CD4-positive, alpha-beta T cell (primary cell): ENCODE measurements at regions not wholly inside any gene's neighbourhood (a gene's known extent, or its start where the extent isn't known, plus 50 kb on each side); places are given as distances from the start of the nearest gene placed in this dataset.

Experiments used
- ATAC-seq: fragments of 200-7000 bp; cut with Tn5 transposase; one replicate; pipeline ENCODE4 v1.10.0; 2022; ENCODE audit warnings: mild to moderate bottlenecking; ENCODE audit not compliant: poor library complexity
- CTCF ChIA-PET: fragments of 350-600 bp; sonication (Branson Sonifier 250); formaldehyde crosslinking; loops from one replicate; lab custom pipeline; 2021; ENCODE audit warnings: antibody characterized with exemption, inconsistent platforms; lab: Charles Lee
- POLR2A ChIA-PET: fragments of 350-600 bp; sonication (Branson Sonifier 250); formaldehyde crosslinking; loops from one replicate; lab custom pipeline; 2021; ENCODE audit warnings: antibody characterized with exemption, inconsistent platforms; lab: Charles Lee
- DNase-seq, 14 experiments: peaks; one replicate each; pipeline ENCODE4 v3.0.0-alpha.2; 2013 to 2020; ENCODE audit warnings: mixed read lengths in 2 of 14
- H3K27ac ChIP-seq, 2 donors: one replicate each; pipeline versions ENCODE4 v1.5.1 to v1.7.0; 2013; ENCODE audit warnings: low read length in 2 of 2, low read depth in 1 of 2, mild to moderate bottlenecking in 1 of 2
- H3K27me3 ChIP-seq, 2 experiments: 1 replicate in 1 of 2; 2 replicates in 1 of 2; pipeline versions ENCODE4 v1.6.1 to v1.7.0; 2013; ENCODE audit warnings: low read length in 2 of 2, control low read depth in 1 of 2, mild to moderate bottlenecking in 1 of 2, moderate library complexity in 1 of 2; ENCODE audit not compliant: insufficient read depth in 2 of 2, control insufficient read depth in 1 of 2
- H3K36me3 ChIP-seq: one replicate; pipeline ENCODE4 v1.6.1; 2013; ENCODE audit warnings: low read length, control low read depth; ENCODE audit not compliant: insufficient read depth
- H3K4me1 ChIP-seq: one replicate; pipeline ENCODE4 v1.6.1; 2013; ENCODE audit warnings: low read length, control low read depth; ENCODE audit not compliant: insufficient read depth
- H3K4me3 ChIP-seq: one replicate; pipeline ENCODE4 v1.5.1; 2013; ENCODE audit warnings: mild to moderate bottlenecking, low read length, moderate library complexity
- H3K9me3 ChIP-seq, 2 experiments: 1 replicate in 1 of 2; 2 replicates in 1 of 2; pipeline versions ENCODE4 v1.6.1 to v1.7.0; 2013; ENCODE audit warnings: low read length in 2 of 2, mild to moderate bottlenecking in 2 of 2, control low read depth in 1 of 2, moderate library complexity in 1 of 2; ENCODE audit not compliant: control insufficient read depth in 1 of 2, insufficient read depth in 1 of 2
- H3K27ac Mint-ChIP-seq: one replicate; pipeline ENCODE4 v1.8.0; 2020; ENCODE audit warnings: mixed read lengths
- H3K27me3 Mint-ChIP-seq: one replicate; pipeline ENCODE4 v1.8.0; 2021; ENCODE audit warnings: mixed read lengths
- H3K36me3 Mint-ChIP-seq: one replicate; pipeline ENCODE4 v1.8.0; 2021; ENCODE audit warnings: low read depth, mixed read lengths
- H3K4me1 Mint-ChIP-seq: one replicate; pipeline ENCODE4 v1.8.0; 2021; ENCODE audit warnings: low read depth, mixed read lengths
- H3K4me3 Mint-ChIP-seq: one replicate; pipeline ENCODE4 v1.8.0; 2020; ENCODE audit warnings: mild to moderate bottlenecking, mixed read lengths
- H3K9me3 Mint-ChIP-seq: one replicate; pipeline ENCODE4 v1.8.0; 2020; ENCODE audit warnings: mixed read lengths
- intact Hi-C, 2 experiments: fragments of 100-400 bp; cut with DNase I in 1 of 2; cut with micrococcal nuclease in 1 of 2; formaldehyde crosslinking; loops; one replicate each; pipeline versions ENCODE4 v1.15.1 to v1.9.0; 2023 to 2025; cut with DNase I, micrococcal nuclease
- TF ChIP-seq, protein P1 (sequence below): fragments of 200-600 bp; IDR thresholded peaks from one replicate; pipeline ENCODE4 v1.8.0; 2022; ENCODE audit warnings: antibody characterized with exemption, mild to moderate bottlenecking

DNA sequence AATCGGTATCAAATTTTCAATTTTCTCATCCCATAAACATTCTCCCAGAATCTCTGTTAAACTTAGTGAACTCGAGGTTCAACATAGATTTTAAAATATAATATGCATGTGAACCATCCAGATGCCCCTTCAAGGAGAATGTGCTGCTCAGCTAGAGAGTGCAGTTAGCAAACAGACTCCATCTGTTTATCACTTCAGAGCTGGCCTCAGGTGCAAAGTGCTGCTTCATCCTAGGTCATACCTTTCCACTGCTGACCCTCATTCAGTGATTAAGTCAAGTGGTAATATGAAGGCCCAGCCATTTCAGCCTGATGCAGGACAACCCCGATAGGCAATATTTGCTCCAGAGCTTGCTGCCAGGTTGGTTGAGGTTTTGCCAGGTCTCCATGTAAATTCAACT lies 339.0 kb upstream of the POU5F2 start:
- no peak overlapping the region for H3K27ac Mint-ChIP-seq
- POLR2A ChIA-PET: no interaction called here
- DNase-seq: no peak
- no peak for ATAC-seq
- TF ChIP-seq, protein P1, sequence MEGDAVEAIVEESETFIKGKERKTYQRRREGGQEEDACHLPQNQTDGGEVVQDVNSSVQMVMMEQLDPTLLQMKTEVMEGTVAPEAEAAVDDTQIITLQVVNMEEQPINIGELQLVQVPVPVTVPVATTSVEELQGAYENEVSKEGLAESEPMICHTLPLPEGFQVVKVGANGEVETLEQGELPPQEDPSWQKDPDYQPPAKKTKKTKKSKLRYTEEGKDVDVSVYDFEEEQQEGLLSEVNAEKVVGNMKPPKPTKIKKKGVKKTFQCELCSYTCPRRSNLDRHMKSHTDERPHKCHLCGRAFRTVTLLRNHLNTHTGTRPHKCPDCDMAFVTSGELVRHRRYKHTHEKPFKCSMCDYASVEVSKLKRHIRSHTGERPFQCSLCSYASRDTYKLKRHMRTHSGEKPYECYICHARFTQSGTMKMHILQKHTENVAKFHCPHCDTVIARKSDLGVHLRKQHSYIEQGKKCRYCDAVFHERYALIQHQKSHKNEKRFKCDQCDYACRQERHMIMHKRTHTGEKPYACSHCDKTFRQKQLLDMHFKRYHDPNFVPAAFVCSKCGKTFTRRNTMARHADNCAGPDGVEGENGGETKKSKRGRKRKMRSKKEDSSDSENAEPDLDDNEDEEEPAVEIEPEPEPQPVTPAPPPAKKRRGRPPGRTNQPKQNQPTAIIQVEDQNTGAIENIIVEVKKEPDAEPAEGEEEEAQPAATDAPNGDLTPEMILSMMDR: no peak
- peaks cover 18% of the 10 kb centered on the region for H3K36me3 Mint-ChIP-seq
- intact Hi-C loops: no loop called here
- H3K9me3 ChIP-seq: no peaks in the 10 kb centered on the region
- H3K4me3 ChIP-seq: no peak overlapping the region
- peaks cover 66% of the 10 kb centered on the region for H3K4me1 Mint-ChIP-seq
- H3K27ac ChIP-seq: no peak overlapping the region
- no peaks in the 10 kb centered on the region for H3K4me1 ChIP-seq
- H3K9me3 Mint-ChIP-seq: no peaks in the 10 kb centered on the region
- CTCF ChIA-PET: no interaction called here
- H3K36me3 ChIP-seq: no peaks in the 10 kb centered on the region
- H3K27me3 Mint-ChIP-seq: no peaks in the 10 kb centered on the region
- H3K4me3 Mint-ChIP-seq: no peak overlapping the region
- no peaks in the 10 kb centered on the region for H3K27me3 ChIP-seq

DNA sequence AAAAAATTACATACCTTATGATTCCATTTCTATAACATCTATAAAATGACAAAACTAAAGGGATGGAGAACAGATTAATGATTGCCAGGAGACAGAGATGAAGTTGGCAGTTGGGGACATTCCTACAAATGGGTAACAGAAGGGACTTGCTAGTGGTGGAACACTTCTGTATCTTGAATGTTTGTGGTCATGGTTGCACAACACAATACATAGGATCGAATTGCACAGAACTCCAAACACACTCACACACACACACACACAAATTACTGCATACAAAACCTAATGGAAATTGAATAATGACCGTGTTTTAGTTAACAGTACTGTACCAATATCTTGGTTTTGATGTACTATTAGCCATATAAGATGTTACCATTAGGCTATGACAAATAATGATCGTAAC lies 330.7 kb upstream of the POU5F2 start:
- H3K9me3 Mint-ChIP-seq: peaks cover 9% of the 10 kb centered on the region

DNA sequence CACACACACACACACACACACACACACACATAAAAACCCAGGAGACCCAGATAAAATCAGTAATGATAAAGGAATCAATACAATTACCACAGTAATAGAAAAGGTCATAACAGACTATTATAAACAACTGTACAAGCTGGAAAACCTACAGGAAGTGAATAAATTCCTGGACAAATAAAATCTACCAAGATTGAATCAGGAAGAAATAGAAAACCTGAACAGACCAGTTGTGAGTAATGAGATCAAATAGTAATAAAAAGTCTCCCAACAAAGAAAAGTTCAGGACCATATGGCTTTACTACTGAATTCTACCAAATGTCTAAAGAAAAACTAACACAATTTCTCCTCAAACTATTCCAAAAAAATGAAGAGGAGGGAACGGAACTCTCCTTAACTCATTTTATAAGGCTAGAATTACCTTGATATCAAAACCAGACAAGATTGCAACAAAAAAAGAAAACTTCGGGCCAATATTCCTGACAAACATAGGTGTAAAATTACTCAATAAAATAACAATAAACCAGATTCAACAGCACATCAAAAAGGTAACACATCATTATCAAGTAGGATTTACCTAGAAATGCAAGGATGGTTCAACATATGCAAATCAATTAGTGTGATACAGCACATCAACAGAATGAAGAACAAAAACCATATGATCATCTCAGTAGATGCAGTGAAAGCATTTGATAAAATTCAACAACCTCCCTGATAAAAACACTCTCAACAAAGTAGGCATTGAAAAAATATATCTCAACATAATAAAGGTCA lies 325.2 kb upstream of the POU5F2 start:
- peaks cover 28% of the 10 kb centered on the region for H3K9me3 Mint-ChIP-seq
- Histone ChIP-seq H3K36me3 (peaks cover 3% of the 10 kb centered on the region), H3K9me3 (peaks cover 28 to 42% of the 10 kb centered on the region in 2 experiments), H3K27me3 (no peaks in the 10 kb centered on the region), H3K4me1 (peaks cover 14% of the 10 kb centered on the region), H3K4me3 (no peak overlapping the region), H3K27ac (no peak overlapping the region)
- H3K4me1 Mint-ChIP-seq: peaks cover 41% of the 10 kb centered on the region
- ChIA-PET POLR2A (interaction anchor here (0.7 kb wide), 1 partner anchor 8 kb away, joined by 3 read pairs; no protein-coding TSS in a partner anchor), CTCF (no interaction called here)
- intact Hi-C loops: no loop called here
- ATAC-seq (no peak), DNase-seq (no peak)
- H3K27ac Mint-ChIP-seq: no peak overlapping the region
- peaks cover 98% of the 10 kb centered on the region for H3K36me3 Mint-ChIP-seq
- TF ChIP-seq, protein P1: no peak
- H3K27me3 Mint-ChIP-seq: no peaks in the 10 kb centered on the region
- no peak overlapping the region for H3K4me3 Mint-ChIP-seq

More for the DNA sequence above, 330.7 kb upstream of the POU5F2 start:
- peaks cover 72% of the 10 kb centered on the region for H3K36me3 Mint-ChIP-seq
- H3K27me3 ChIP-seq: no peaks in the 10 kb centered on the region
- ATAC-seq (no peak), DNase-seq (no peak)
- H3K27ac Mint-ChIP-seq: no peak overlapping the region
- TF ChIP-seq, protein P1: no peak
- peaks cover 60% of the 10 kb centered on the region for H3K4me1 Mint-ChIP-seq
- peaks cover 6 to 10% of the 10 kb centered on the region in 2 experiments for H3K9me3 ChIP-seq
- intact Hi-C loops: no loop called here
- no peaks in the 10 kb centered on the region for H3K36me3 ChIP-seq
- no peak overlapping the region for H3K4me3 Mint-ChIP-seq
- no peaks in the 10 kb centered on the region for H3K4me1 ChIP-seq
- ChIA-PET POLR2A (no interaction called here), CTCF (no interaction called here)
- no peak overlapping the region for H3K27ac ChIP-seq
- no peak overlapping the region for H3K4me3 ChIP-seq
- H3K27me3 Mint-ChIP-seq: no peaks in the 10 kb centered on the region
